Skeletal muscle tissue (tissue), 3 donors: ENCODE measurements at regions not wholly inside any gene's neighbourhood (a gene's known extent, or its start where the extent isn't known, plus 50 kb on each side); places are given as distances from the start of the nearest gene placed in this dataset.

Experiments used
- H3K27ac ChIP-seq: one replicate; pipeline ENCODE4 v1.7.0; 2013; ENCODE audit warnings: mild to moderate bottlenecking, low read depth, low read length, inconsistent platforms
- H3K27me3 ChIP-seq, 3 donors: one replicate each; pipeline ENCODE4 v1.7.0; 2013; ENCODE audit warnings: low read length in 3 of 3; ENCODE audit not compliant: control insufficient read depth in 3 of 3, insufficient read depth in 3 of 3
- H3K36me3 ChIP-seq, 3 donors: one replicate each; pipeline ENCODE4 v1.7.0; 2013; ENCODE audit warnings: low read length in 3 of 3; ENCODE audit not compliant: control insufficient read depth in 3 of 3, insufficient read depth in 3 of 3
- H3K4me1 ChIP-seq, 3 donors: one replicate each; pipeline ENCODE4 v1.7.0; 2013; ENCODE audit warnings: low read length in 3 of 3, mild to moderate bottlenecking in 3 of 3; ENCODE audit not compliant: control insufficient read depth in 3 of 3, insufficient read depth in 3 of 3
- H3K4me3 ChIP-seq, 3 donors: one replicate each; pipeline ENCODE4 v1.7.0; 2013; ENCODE audit warnings: low read length in 3 of 3
- H3K9ac ChIP-seq, 3 donors: one replicate each; pipeline ENCODE4 v1.7.0; 2013; ENCODE audit warnings: low read length in 3 of 3, mild to moderate bottlenecking in 3 of 3, moderate library complexity in 2 of 3, low read depth in 1 of 3
- H3K9me3 ChIP-seq, 3 donors: one replicate each; pipeline ENCODE4 v1.7.0; 2013; ENCODE audit warnings: low read length in 3 of 3; ENCODE audit not compliant: control insufficient read depth in 3 of 3
- donor health status: Osteomylitis.

DNA sequence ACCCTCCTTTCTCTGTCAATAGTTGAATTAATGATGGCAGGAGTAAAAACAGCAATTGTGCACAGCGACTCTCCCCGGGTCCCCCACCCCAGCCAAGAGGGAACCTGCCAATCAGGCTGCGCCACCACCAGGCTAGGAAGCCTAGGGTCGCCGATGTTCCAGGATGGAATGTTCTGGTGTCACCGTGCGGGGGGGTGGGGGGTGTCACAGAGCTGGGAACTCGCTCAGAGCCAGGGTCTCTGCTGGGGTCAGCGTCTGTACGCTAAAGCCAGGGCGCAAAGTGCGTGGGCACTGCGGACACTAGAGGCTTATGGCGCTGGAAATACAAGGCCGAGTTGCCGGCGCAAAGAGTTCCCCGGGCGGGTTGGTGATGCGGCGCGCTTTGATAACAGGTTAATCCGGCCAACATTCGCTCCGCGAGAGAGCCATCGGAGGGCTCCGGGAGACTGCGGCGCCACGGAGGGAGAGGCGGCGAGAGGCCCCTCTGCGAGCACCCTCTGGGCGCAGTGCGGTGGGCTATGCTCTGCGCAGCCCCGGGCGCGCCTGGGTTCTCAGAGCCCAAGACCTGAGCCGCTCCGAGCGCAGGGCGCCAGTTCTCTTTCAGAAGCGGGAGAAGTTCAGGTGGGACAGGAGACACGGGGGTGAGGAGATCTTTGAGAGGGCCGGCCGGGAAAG, 192.3 kb downstream of the EMX2 start:
- Histone ChIP-seq H3K4me3 (no peak overlapping the region), H3K27me3 (peaks cover 12 to 16% (median 16%) of the 10 kb centered on the region in 3 donors), H3K9ac (no peak overlapping the region), H3K9me3 (no peaks in the 10 kb centered on the region), H3K4me1 (peaks cover 0 to 3% (median 0%) of the 10 kb centered on the region in 3 donors), H3K27ac (no peak overlapping the region), H3K36me3 (no peaks in the 10 kb centered on the region)

- no peak overlapping the region for H3K27ac ChIP-seq
- H3K4me3 ChIP-seq = no peak overlapping the region
These were observed 194.1 kb downstream of the EMX2 start for GRCh38 chr10:117736655-117737054.

DNA sequence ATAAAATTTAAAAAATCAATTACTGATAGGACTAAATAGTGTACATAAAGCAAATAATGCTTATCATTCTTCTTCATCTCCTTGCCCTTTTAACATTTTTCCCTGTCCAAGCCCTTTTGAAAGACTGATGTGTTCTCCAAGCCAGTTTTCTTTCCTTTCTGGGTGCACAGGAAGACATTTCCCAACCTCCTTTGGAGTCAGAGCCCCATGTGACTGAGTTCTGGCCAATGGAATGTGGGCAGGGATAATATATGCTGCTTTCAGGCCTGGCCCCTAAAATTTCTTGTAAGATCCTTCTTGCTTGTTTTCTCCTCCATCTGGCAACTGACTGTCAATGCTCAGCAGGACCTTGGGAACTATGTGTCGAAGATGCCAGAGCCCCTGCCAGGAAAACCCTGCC, 197.5 kb downstream of the EMX2 start:
- peaks cover 5 to 11% (median 8%) of the 10 kb centered on the region in 3 donors for H3K27me3 ChIP-seq

More at GRCh38 chr10:117736655-117737054, 194.1 kb downstream of the EMX2 start:
- H3K9me3 ChIP-seq = no peaks in the 10 kb centered on the region
- H3K9ac ChIP-seq = no peak overlapping the region
- no peaks in the 10 kb centered on the region for H3K36me3 ChIP-seq
- H3K27me3 ChIP-seq = peaks cover 12 to 16% (median 16%) of the 10 kb centered on the region in 3 donors
- H3K4me1 ChIP-seq = peaks cover 0 to 3% (median 0%) of the 10 kb centered on the region in 3 donors

DNA sequence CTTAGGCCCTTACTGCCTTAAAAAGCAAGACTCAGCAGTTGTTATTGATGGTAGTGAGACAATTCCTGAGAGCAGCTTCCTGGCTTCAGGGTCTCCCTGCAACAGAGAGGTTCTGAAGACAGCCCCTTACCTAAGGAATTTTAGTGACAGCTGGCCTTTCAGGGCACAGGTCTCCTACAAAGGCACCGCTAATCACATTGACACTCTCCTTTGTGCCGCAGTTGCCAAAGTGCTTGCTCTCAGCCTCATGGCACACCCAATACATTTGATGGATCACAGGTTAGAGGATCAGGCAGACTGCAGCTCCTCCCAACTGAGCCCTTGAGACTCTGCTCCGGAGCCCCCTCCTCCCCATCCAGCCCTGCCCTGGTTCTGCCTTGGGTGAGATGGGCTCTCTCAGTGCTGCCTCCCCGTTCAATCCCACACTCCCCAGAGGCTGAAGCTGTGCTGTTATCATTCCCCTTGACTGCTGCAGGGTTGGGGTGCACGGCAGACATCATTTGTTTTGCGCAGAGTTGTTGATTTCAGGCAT, 198.2 kb downstream of the EMX2 start:
- Histone ChIP-seq H3K9ac (no peak overlapping the region), H3K36me3 (no peaks in the 10 kb centered on the region), H3K27ac (no peak overlapping the region), H3K4me3 (no peak overlapping the region), H3K4me1 (peaks cover 0 to 3% (median 0%) of the 10 kb centered on the region in 3 donors), H3K27me3 (peaks cover 0 to 5% (median 1%) of the 10 kb centered on the region in 3 donors), H3K9me3 (no peaks in the 10 kb centered on the region)

More for the DNA sequence above, 197.5 kb downstream of the EMX2 start:
- Histone ChIP-seq H3K36me3 (no peaks in the 10 kb centered on the region), H3K4me1 (peaks cover 0 to 3% (median 0%) of the 10 kb centered on the region in 3 donors), H3K9me3 (no peaks in the 10 kb centered on the region), H3K4me3 (no peak overlapping the region), H3K9ac (no peak overlapping the region), H3K27ac (no peak overlapping the region)

DNA sequence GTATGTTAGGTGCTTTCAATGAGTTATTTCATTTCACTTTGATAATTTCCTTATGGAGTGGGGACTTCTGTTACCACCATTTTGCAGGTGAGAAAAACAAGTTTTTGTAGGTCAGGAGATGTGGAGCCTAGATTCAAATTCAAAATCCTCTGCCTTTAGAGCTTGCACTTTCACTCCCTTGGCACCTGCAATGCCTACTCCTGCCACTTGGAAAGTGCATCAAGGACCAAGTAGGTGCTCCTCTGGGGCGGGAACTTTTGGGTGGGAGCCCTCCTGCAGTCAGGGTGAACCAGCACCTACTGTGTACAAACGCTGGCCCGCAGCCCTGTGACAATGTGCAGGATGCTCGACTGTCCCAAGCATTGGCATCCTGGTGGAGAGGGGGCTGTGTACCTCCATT, 199.0 kb downstream of the EMX2 start:
- Histone ChIP-seq H3K4me1 (peaks cover 0 to under 1% (median 0%) of the 10 kb centered on the region in 3 donors), H3K36me3 (no peaks in the 10 kb centered on the region), H3K9ac (no peak overlapping the region), H3K27me3 (peaks cover 0 to 3% (median 0%) of the 10 kb centered on the region in 3 donors), H3K9me3 (peaks cover 0 to 3% (median 0%) of the 10 kb centered on the region in 3 donors), H3K4me3 (no peak overlapping the region), H3K27ac (no peak overlapping the region)

GRCh38 chr10:117743509-117743908, 201.0 kb downstream of the EMX2 start:
- no peaks in the 10 kb centered on the region for H3K36me3 ChIP-seq
- H3K9ac ChIP-seq = no peak overlapping the region
- H3K27ac ChIP-seq = no peak overlapping the region
- peaks cover 0 to 3% (median 0%) of the 10 kb centered on the region in 3 donors for H3K27me3 ChIP-seq
- H3K4me3 ChIP-seq = no peak overlapping the region
- H3K4me1 ChIP-seq = no peaks in the 10 kb centered on the region
- H3K9me3 ChIP-seq = peaks cover 0 to 3% (median 0%) of the 10 kb centered on the region in 3 donors

GRCh38 chr10:117745301-117745700, 202.8 kb downstream of the EMX2 start:
- no peak overlapping the region for H3K4me3 ChIP-seq
- peaks cover 0 to 3% (median 0%) of the 10 kb centered on the region in 3 donors for H3K27me3 ChIP-seq

GRCh38 chr10:117746541-117747448, 204.2 kb downstream of the EMX2 start:
- H3K27ac ChIP-seq = no peak overlapping the region
- peaks cover 0 to 3% (median 0%) of the 10 kb centered on the region in 3 donors for H3K9me3 ChIP-seq
- H3K4me1 ChIP-seq = no peaks in the 10 kb centered on the region

More at GRCh38 chr10:117745301-117745700, 202.8 kb downstream of the EMX2 start:
- H3K36me3 ChIP-seq = no peaks in the 10 kb centered on the region
- no peak overlapping the region for H3K9ac ChIP-seq
- H3K27ac ChIP-seq = no peak overlapping the region
- no peaks in the 10 kb centered on the region for H3K4me1 ChIP-seq
- peaks cover 0 to 3% (median 0%) of the 10 kb centered on the region in 3 donors for H3K9me3 ChIP-seq

GRCh38 chr10:117747636-117748035, 205.1 kb downstream of the EMX2 start:
- Histone ChIP-seq H3K4me3 (no peak overlapping the region), H3K9ac (no peak overlapping the region), H3K36me3 (no peaks in the 10 kb centered on the region), H3K27ac (no peak overlapping the region), H3K9me3 (peaks cover 0 to 3% (median 0%) of the 10 kb centered on the region in 3 donors), H3K27me3 (no peaks in the 10 kb centered on the region), H3K4me1 (no peaks in the 10 kb centered on the region)

More at GRCh38 chr10:117746541-117747448, 204.2 kb downstream of the EMX2 start:
- Histone ChIP-seq H3K27me3 (no peaks in the 10 kb centered on the region), H3K4me3 (no peak overlapping the region), H3K9ac (no peak overlapping the region), H3K36me3 (no peaks in the 10 kb centered on the region)
